H1 (cell line): ENCODE measurements at regions not wholly inside any gene's neighbourhood (a gene's known extent, or its start where the extent isn't known, plus 50 kb on each side); places are given as distances from the start of the nearest gene placed in this dataset.

ENCODE experiments used
- EZH2 ChIP-seq: fragments of 200-600 bp; sonication (generic); IDR thresholded peaks from 2 replicates; pipeline ENCODE4 v1.7.1; 2012; ENCODE audit warnings: low read depth, mild to moderate bottlenecking, moderate library complexity, low read length, inconsistent platforms; ENCODE audit not compliant: severe bottlenecking
- RXRA ChIP-seq: IDR thresholded peaks from 2 replicates; pipeline ENCODE4 v1.6.1; 2011; ENCODE audit warnings: low read depth, mild to moderate bottlenecking, low read length, moderate library complexity; ENCODE audit not compliant: insufficient read depth
- TEAD4 ChIP-seq: IDR thresholded peaks from 2 replicates; pipeline ENCODE4 v1.6.1; 2012; ENCODE audit warnings: low read depth, low read length, inconsistent platforms, mixed read lengths

- TF ChIP-seq EZH2 (no peak), TEAD4 (no peak), RXRA (no peak)
Observed at GRCh38 chr11:115767883-115768282, 263.7 kb upstream of the CADM1 start (continued).
